Endodermal cell (in vitro differentiated cells): ENCODE measurements at regions not wholly inside any gene's neighbourhood (a gene's known extent, or its start where the extent isn't known, plus 50 kb on each side); places are given as distances from the start of the nearest gene placed in this dataset.

Experiments used
- DNase-seq: peaks from one replicate; pipeline ENCODE4 v3.0.0-alpha.2; 2017
- H3K27ac ChIP-seq: 2 replicates; pipeline ENCODE4 v1.5.1; 2013; ENCODE audit warnings: mild to moderate bottlenecking, low read depth, low read length, moderate library complexity
- H3K27me3 ChIP-seq: 2 replicates; pipeline ENCODE4 v1.6.1; 2013; ENCODE audit warnings: mild to moderate bottlenecking, low read length, moderate library complexity; ENCODE audit not compliant: insufficient read depth, control insufficient read depth, poor library complexity, severe bottlenecking
- H3K36me3 ChIP-seq: 2 replicates; pipeline ENCODE4 v1.7.0; 2013; ENCODE audit warnings: mild to moderate bottlenecking, low read length, moderate library complexity; ENCODE audit not compliant: control insufficient read depth, insufficient read depth
- H3K4me1 ChIP-seq: one replicate; pipeline ENCODE4 v1.7.0; 2013; ENCODE audit warnings: low read length; ENCODE audit not compliant: control insufficient read depth, insufficient read depth
- H3K4me3 ChIP-seq: 2 replicates; pipeline ENCODE4 v1.5.1; 2013; ENCODE audit warnings: mild to moderate bottlenecking, low read length, moderate library complexity
- H3K9ac ChIP-seq: 2 replicates; pipeline ENCODE4 v1.6.1; 2013; ENCODE audit warnings: mild to moderate bottlenecking, low read length, moderate library complexity; ENCODE audit not compliant: poor library complexity, severe bottlenecking; ENCODE audit errors: extremely low read depth
- H3K9me3 ChIP-seq: 2 replicates; pipeline ENCODE4 v1.6.1; 2013; ENCODE audit warnings: mild to moderate bottlenecking, low read length, moderate library complexity; ENCODE audit not compliant: control insufficient read depth
- H3K27ac Mint-ChIP-seq: 2 replicates; pipeline ENCODE4 v1.8.0; 2020; ENCODE audit warnings: mixed read lengths
- H3K27me3 Mint-ChIP-seq: 2 replicates; pipeline ENCODE4 v1.8.0; 2021; ENCODE audit warnings: mild to moderate bottlenecking, mixed read lengths; ENCODE audit not compliant: insufficient read depth
- H3K36me3 Mint-ChIP-seq: 2 replicates; pipeline ENCODE4 v1.8.0; 2020; ENCODE audit warnings: low read depth, mixed read lengths
- H3K4me1 Mint-ChIP-seq: 2 replicates; pipeline ENCODE4 v1.8.0; 2020; ENCODE audit warnings: mixed read lengths
- H3K4me3 Mint-ChIP-seq: 2 replicates; pipeline ENCODE4 v1.8.0; 2020; ENCODE audit warnings: mild to moderate bottlenecking, moderate library complexity, mixed read lengths
- H3K9me3 Mint-ChIP-seq: 2 replicates; pipeline ENCODE4 v1.8.0; 2020; ENCODE audit warnings: mild to moderate bottlenecking, mixed read lengths
- whole genome bisulfite sequencing, 2 experiments: methylation state at CpG; one replicate each; pipeline versions ENCODE4 v1.1.5 to v1.1.7; 2013; ENCODE audit warnings: missing lambda C conversion rate in 2 of 2, mixed read lengths in 1 of 2; ENCODE audit not compliant: insufficient coverage in 1 of 2, insufficient read length in 1 of 2; 5-methylcytosine and 5-hydroxymethylcytosine counted together
- TF ChIP-seq, protein P1 (sequence below): fragments of 200-600 bp; sonication (generic); conservative IDR thresholded peaks from 2 replicates; pipeline ENCODE4 v1.5.0; 2021; ENCODE audit warnings: antibody characterized with exemption, mild to moderate bottlenecking

DNA sequence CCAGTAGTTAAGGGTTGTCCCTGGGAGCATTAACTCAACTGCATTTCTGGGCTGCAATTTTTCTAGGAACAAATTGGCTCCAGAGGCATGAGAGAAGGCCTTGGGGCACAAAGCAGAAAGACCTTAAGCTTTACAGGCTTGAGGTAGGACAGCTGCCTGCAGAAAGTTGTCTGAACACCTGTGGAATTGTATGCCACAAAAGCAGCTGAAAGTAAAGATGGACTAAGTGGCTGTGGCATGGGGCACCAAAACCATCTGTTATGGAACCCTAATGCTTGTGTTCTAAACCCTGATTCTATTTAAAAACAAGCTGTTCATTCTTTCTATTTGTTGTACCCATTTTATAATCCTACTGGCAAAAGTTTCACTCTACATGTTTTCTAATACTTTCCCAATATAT is 515.2 kb downstream of the GLUD2 start:
- no peak for DNase-seq
- H3K9me3 Mint-ChIP-seq, result peaks cover 30% of the 10 kb centered on the region
- no peak overlapping the region for H3K27ac Mint-ChIP-seq
- no peaks in the 10 kb centered on the region for H3K36me3 Mint-ChIP-seq
- Histone ChIP-seq H3K27me3 (no peaks in the 10 kb centered on the region), H3K9ac (no peak overlapping the region), H3K36me3 (no peaks in the 10 kb centered on the region), H3K4me1 (no peaks in the 10 kb centered on the region), H3K4me3 (no peak overlapping the region), H3K9me3 (no peaks in the 10 kb centered on the region), H3K27ac (no peak overlapping the region)
- TF ChIP-seq, protein P1, sequence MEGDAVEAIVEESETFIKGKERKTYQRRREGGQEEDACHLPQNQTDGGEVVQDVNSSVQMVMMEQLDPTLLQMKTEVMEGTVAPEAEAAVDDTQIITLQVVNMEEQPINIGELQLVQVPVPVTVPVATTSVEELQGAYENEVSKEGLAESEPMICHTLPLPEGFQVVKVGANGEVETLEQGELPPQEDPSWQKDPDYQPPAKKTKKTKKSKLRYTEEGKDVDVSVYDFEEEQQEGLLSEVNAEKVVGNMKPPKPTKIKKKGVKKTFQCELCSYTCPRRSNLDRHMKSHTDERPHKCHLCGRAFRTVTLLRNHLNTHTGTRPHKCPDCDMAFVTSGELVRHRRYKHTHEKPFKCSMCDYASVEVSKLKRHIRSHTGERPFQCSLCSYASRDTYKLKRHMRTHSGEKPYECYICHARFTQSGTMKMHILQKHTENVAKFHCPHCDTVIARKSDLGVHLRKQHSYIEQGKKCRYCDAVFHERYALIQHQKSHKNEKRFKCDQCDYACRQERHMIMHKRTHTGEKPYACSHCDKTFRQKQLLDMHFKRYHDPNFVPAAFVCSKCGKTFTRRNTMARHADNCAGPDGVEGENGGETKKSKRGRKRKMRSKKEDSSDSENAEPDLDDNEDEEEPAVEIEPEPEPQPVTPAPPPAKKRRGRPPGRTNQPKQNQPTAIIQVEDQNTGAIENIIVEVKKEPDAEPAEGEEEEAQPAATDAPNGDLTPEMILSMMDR, result no peak
- no peak overlapping the region for H3K4me3 Mint-ChIP-seq
- no peaks in the 10 kb centered on the region for H3K4me1 Mint-ChIP-seq
- H3K27me3 Mint-ChIP-seq, result no peaks in the 10 kb centered on the region

DNA sequence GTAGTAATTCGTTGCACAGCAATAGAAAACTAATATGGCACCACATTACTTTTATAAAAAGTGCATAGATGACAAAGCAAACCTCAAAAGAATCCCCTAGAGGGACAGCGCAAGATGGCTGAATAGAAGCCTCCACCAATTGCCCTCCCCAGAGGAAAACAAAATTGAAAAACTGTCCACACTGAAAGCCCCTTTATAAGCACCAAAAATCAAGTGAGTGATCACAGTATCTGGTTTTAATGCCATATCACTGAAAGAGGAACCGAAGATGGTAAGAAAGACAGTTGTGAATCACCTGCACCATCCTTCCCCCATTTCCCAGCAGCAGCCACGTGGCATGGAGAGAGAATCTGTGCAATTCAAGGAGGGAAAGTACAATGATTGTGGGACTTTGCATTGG is 522.2 kb downstream of the GLUD2 start:
- 94% methylated on average over 3 of the region's 4 CpGs; no CpG with 5 or more reads in 1 of the 2 experiments for WGBS, 2 experiments
- Mint-ChIP-seq H3K9me3 (peaks cover 52% of the 10 kb centered on the region), H3K27me3 (peaks cover 8% of the 10 kb centered on the region), H3K4me1 (no peaks in the 10 kb centered on the region), H3K4me3 (no peak overlapping the region), H3K27ac (no peak overlapping the region), H3K36me3 (no peaks in the 10 kb centered on the region)
- no peaks in the 10 kb centered on the region for H3K27me3 ChIP-seq
- no peaks in the 10 kb centered on the region for H3K9me3 ChIP-seq
- H3K4me3 ChIP-seq, result no peak overlapping the region
- no peak for DNase-seq
- no peak overlapping the region for H3K27ac ChIP-seq
- H3K36me3 ChIP-seq, result no peaks in the 10 kb centered on the region
- TF ChIP-seq, protein P1, result no peak
- no peak overlapping the region for H3K9ac ChIP-seq
- no peaks in the 10 kb centered on the region for H3K4me1 ChIP-seq

DNA sequence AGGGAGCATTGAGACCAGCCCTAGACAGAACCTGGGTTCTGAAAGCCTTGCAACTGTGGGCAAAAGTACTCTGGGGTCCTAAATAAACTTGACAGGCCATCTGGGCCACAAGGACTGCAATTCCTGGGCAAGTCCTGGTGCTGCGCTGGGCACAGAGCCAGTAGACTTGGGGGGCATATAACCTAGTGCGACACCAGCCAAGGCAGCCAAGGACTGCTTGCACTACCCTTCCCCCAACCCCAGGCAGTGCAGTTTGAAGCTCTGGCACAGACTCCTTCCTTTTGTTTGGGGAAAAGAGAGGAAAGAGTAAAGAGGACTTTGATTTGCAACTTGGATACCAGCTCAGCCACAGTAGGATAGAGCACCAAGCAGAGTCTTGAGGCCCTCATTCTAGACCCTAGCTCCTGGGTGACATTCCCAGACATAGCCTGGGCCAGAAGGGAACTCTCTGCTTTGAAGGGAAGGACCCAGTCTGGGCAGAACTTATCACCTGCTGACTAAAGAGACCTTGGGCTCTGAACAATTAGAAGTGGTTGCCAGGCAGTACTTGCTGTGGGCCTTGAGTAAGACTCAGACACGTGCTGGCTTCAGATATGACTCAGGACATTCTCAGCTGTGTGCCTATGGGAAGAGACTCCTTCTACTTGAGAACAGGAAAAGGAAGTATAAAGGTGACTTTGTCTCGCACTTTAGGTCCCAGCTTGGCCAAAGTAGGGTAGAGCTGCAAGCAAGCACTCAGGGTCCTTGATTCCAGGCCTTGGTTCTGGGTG is 522.8 kb downstream of the GLUD2 start:
- Histone ChIP-seq H3K9me3 (no peaks in the 10 kb centered on the region), H3K27ac (no peak overlapping the region), H3K4me3 (no peak overlapping the region), H3K4me1 (no peaks in the 10 kb centered on the region), H3K36me3 (no peaks in the 10 kb centered on the region), H3K27me3 (no peaks in the 10 kb centered on the region), H3K9ac (no peak overlapping the region)
- Mint-ChIP-seq H3K27ac (no peak overlapping the region), H3K9me3 (peaks cover 51% of the 10 kb centered on the region), H3K4me3 (no peak overlapping the region), H3K27me3 (peaks cover 8% of the 10 kb centered on the region), H3K4me1 (no peaks in the 10 kb centered on the region), H3K36me3 (no peaks in the 10 kb centered on the region)
- DNase-seq, result no peak
- TF ChIP-seq, protein P1, result no peak
- 88% methylated on average over 4 of the region's 4 CpGs; no CpG with 5 or more reads in 1 of the 2 experiments for WGBS, 2 experiments
